ENCODE measurements at regions not wholly inside any gene's neighbourhood (a gene's known extent, or its start where the extent isn't known, plus 50 kb on each side); places are given as distances from the start of the nearest gene placed in this dataset.

GRCh38 chr16:26992666-26993349 is 73.9 kb upstream of the C16orf82 start:
- DNase-seq (ENCODE audit: low read depth, low spot score) (no peak), FAIRE-seq (no peak), ATAC-seq (no peak)
- H2AFZ ChIP-seq (ENCODE audit: control insufficient read depth, low read depth, low read length) = no peak overlapping the region
- in situ Hi-C loops (cut with MboI) = no loop called here
- no peaks in the 10 kb centered on the region for H3K4me1 ChIP-seq (ENCODE audit: control insufficient read depth, insufficient read depth, low read length)
- intact Hi-C loops (cut with micrococcal nuclease; ENCODE audit: unreplicated experiment) = no loop called here
- WGBS (ENCODE audit: insufficient coverage, insufficient replicate concordance, low lambda C conversion rate, missing lambda C conversion rate) = 29% methylated on average over 9 of the region's 9 CpGs
- H3K27me3 ChIP-seq (replicated peaks in 1 of 2; ENCODE audit: control insufficient read depth in 2 of 2, insufficient read depth in 2 of 2, low read length in 1 of 2) = no peaks in the 10 kb centered on the region; a peak in 2 of 4 replicates
- no peak overlapping the region for H3K27ac ChIP-seq (ENCODE audit: control insufficient read depth, insufficient read depth)
- SMC1A ChIA-PET (ENCODE audit: uncharacterized antibody, unreplicated experiment) = no interaction called here
- H3K36me3 ChIP-seq (ENCODE audit: control insufficient read depth in 2 of 2, insufficient read depth in 2 of 2, low read length in 1 of 2) = no peaks in the 10 kb centered on the region
- CTCF ChIA-PET = no interaction called here
- H3K9me3 ChIP-seq (replicated peaks; ENCODE audit: control insufficient read depth, insufficient read depth, low read length) = no peaks in the 10 kb centered on the region
- H3K79me2 ChIP-seq (ENCODE audit: control insufficient read depth, insufficient read depth, low read length) = no peaks in the 10 kb centered on the region
- TF ChIP-seq TBL1XR1 (IDR thresholded peaks at IDR 0.05; ENCODE audit: low read depth, low read length) = no peak
- TF ChIP-seq LARP7 (IDR thresholded peaks at IDR 0.05) = no peak
- no peak for TF ChIP-seq RELA (IDR thresholded peaks at IDR 0.05; ENCODE audit: borderline replicate concordance, partially characterized antibody)
- TF ChIP-seq RAD21 (IDR thresholded peaks at IDR 0.05; ENCODE audit: insufficient read depth, low read depth, low read length) = no peak
- no peak for TF ChIP-seq MXI1 (IDR thresholded peaks at IDR 0.05; ENCODE audit: low read depth, low read length)
- no peak for TF ChIP-seq NBN (IDR thresholded peaks at IDR 0.05)
- no peak for TF ChIP-seq BHLHE40 (IDR thresholded peaks at IDR 0.05; ENCODE audit: borderline replicate concordance in 1 of 2, low read depth in 2 of 2, low read length in 1 of 2)
- no peak for TF ChIP-seq FOXM1 (IDR thresholded peaks at IDR 0.05; ENCODE audit: low read depth, low read length)
- no peak for TF ChIP-seq JUND (IDR thresholded peaks at IDR 0.05; ENCODE audit: low read depth, low read length)
- TF ChIP-seq JUNB (IDR thresholded peaks at IDR 0.05) = no peak
- TF ChIP-seq PAX8 (IDR thresholded peaks at IDR 0.05) = no peak
- RAD21 ChIA-PET (ENCODE audit: unreplicated experiment) = no interaction called here
- POLR2A ChIA-PET = no interaction called here
- H3K9ac ChIP-seq (ENCODE audit: control insufficient read depth, insufficient read depth, low read length) = no peak overlapping the region
- no peaks in the 10 kb centered on the region for H4K20me1 ChIP-seq (ENCODE audit: control insufficient read depth, insufficient read depth)
- no peak overlapping the region for H3K4me2 ChIP-seq (ENCODE audit: control insufficient read depth, insufficient read depth)
- no TSS peak for BruUV-seq (replicated peaks)
- no peak overlapping the region for H3K4me3 ChIP-seq

Data from GM12878 (cell line).